Sigmoid colon (tissue), 4 donors: ENCODE measurements at regions not wholly inside any gene's neighbourhood (a gene's known extent, or its start where the extent isn't known, plus 50 kb on each side); places are given as distances from the start of the nearest gene placed in this dataset.

ENCODE experiments used
- CTCF ChIP-seq, 4 experiments: fragments of 450-650 bp in 3 of 4; fragments of 200-600 bp in 1 of 4; IDR thresholded peaks; one replicate each; pipeline ENCODE4 v1.5.1; 2016 to 2019; ENCODE audit warnings: antibody characterized with exemption in 4 of 4, mild to moderate bottlenecking in 3 of 4, moderate library complexity in 2 of 4
- EP300 ChIP-seq, 4 donors: sonication (generic); formaldehyde crosslinking; IDR thresholded peaks; one replicate each; pipeline ENCODE4 v1.6.1; 2017; ENCODE audit warnings: antibody characterized with exemption in 4 of 4
- POLR2A ChIP-seq, 2 donors: fragments of 450-650 bp; IDR thresholded peaks; one replicate each; pipeline ENCODE4 v1.6.1; 2016; ENCODE audit warnings: antibody characterized with exemption in 2 of 2, mild to moderate bottlenecking in 2 of 2, moderate library complexity in 2 of 2
- POLR2AphosphoS5 ChIP-seq, 4 donors: sonication (generic); formaldehyde crosslinking; IDR thresholded peaks; one replicate each; pipeline ENCODE4 v1.6.1; 2017; ENCODE audit warnings: antibody characterized with exemption in 4 of 4

DNA sequence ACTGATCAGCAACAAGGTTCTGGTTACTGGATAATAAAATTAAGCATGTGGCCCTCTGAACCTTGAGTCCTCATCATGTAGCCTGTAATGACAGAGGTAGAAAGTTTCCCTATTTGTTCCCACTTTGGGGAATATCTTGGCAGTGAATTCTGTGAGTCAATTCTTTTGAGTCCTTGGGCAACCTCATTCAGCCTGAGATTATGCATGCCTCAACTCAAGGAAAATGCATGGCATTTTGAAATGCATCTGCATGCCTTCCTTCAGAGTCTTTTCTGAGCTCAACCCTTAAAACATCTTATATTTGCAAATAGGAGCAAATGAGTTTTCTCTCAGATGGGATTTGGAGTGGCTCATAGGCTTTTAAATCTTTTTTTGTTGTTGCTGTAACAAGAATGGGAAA lies 218.1 kb upstream of the CD180 start:
- TF ChIP-seq CTCF (IDR thresholded peaks at IDR 0.05) (no peak), POLR2A (IDR thresholded peaks at IDR 0.05) (no peak), POLR2AphosphoS5 (IDR thresholded peaks at IDR 0.05) (no peak), EP300 (IDR thresholded peaks at IDR 0.05) (no peak)
